BLaER1 (cell line): ENCODE measurements at regions not wholly inside any gene's neighbourhood (a gene's known extent, or its start where the extent isn't known, plus 50 kb on each side); places are given as distances from the start of the nearest gene placed in this dataset.

Experiments
- H3K27ac ChIP-seq: shearing (Covaris generic); formaldehyde crosslinking; 2 replicates; pipeline ENCODE4 v1.8.1; 2022
- H3K27me3 ChIP-seq: shearing (Covaris generic); formaldehyde crosslinking; 2 replicates; pipeline ENCODE4 v1.8.1; 2022
- H3K36me3 ChIP-seq: shearing (Covaris generic); formaldehyde crosslinking; 2 replicates; pipeline ENCODE4 v1.8.1; 2022
- H3K4me1 ChIP-seq: shearing (Covaris generic); formaldehyde crosslinking; 2 replicates; pipeline ENCODE4 v1.8.1; 2022
- H3K4me2 ChIP-seq: shearing (Covaris generic); formaldehyde crosslinking; 2 replicates; pipeline ENCODE4 v1.8.1; 2022
- H3K4me3 ChIP-seq: shearing (Covaris generic); formaldehyde crosslinking; 2 replicates; pipeline ENCODE4 v1.8.1; 2022
- H3K9ac ChIP-seq: shearing (Covaris generic); formaldehyde crosslinking; 2 replicates; pipeline ENCODE4 v1.8.1; 2022
- H3K9me3 ChIP-seq: shearing (Covaris generic); formaldehyde crosslinking; 2 replicates; pipeline ENCODE4 v1.8.1; 2022
- H4K20me1 ChIP-seq: shearing (Covaris generic); formaldehyde crosslinking; 2 replicates; pipeline ENCODE4 v1.8.1; 2022
- Cebpa-rat ChIP-seq: shearing (Covaris generic); IDR thresholded peaks from 2 replicates; pipeline ENCODE4 v1.8.1; 2022

DNA sequence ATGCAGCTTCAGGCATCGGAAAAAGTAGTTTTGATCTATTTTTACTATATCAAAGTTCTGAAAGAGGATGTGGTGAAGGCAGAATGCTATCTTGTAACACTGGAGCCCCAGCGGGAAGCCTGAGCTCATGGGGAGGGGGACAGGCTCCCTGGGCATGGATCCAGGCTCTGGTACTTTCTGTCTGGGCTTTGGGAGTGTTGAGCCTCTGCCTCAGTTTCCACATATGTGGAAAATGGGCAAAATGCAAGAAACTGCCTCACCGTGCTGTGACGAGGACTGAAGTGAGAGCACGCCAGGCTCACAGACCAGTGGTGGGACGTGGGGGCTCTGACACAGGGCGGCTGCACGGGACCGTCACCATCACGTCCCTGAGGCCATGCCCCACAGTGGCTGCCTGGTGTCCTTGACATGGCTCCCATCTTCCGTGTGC, 182.9 kb upstream of the SHH start:
- Histone ChIP-seq H3K4me3 (peak overlapping the region; percentile 42; the same call in 1 of the 2 replicates), H3K27ac (peak overlapping the region; percentile 53), H3K9me3 (no peaks in the 10 kb centered on the region), H4K20me1 (no peaks in the 10 kb centered on the region), H3K4me1 (peaks cover 83% of the 10 kb centered on the region), H3K9ac (no peak overlapping the region; the same call in 1 of the 2 replicates), H3K36me3 (no peaks in the 10 kb centered on the region), H3K4me2 (peak overlapping the region; percentile 95), H3K27me3 (no peaks in the 10 kb centered on the region)
- TF ChIP-seq Cebpa-rat, result no peak

DNA sequence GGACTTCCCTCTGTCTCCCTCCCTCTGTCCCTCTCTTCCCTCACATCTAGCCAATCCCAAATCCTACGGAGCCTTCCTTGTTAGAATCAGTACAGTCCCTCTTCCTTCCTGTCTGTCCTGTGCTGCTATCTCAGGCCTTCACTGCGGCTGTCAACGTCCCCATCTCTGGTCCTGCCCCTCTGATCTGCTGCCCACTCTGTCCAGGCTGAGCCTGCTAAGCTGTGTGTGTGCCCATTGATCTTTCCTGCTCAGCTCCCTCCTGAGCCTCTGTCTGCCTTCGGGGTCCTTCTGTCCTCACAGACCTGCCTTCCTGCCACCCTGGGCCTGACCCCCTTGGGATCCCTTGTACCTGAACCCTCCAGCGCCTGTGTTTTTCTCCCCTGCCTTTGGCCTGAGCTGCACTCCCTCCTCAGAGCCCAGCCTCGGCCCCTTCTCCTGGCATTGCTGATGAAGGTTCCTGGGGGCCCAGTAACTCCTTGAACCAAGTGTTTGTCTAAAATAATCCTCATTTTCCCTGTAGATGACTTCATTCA, 182.1 kb upstream of the SHH start:
- Histone ChIP-seq H3K27me3 (no peaks in the 10 kb centered on the region), H3K4me1 (peaks cover 79% of the 10 kb centered on the region), H3K4me3 (no peak overlapping the region), H3K27ac (peak overlapping the region; percentile 53), H3K9ac (no peak overlapping the region), H3K36me3 (no peaks in the 10 kb centered on the region), H4K20me1 (no peaks in the 10 kb centered on the region), H3K9me3 (no peaks in the 10 kb centered on the region), H3K4me2 (peak overlapping the region; percentile 95)
- no peak for TF ChIP-seq Cebpa-rat

DNA sequence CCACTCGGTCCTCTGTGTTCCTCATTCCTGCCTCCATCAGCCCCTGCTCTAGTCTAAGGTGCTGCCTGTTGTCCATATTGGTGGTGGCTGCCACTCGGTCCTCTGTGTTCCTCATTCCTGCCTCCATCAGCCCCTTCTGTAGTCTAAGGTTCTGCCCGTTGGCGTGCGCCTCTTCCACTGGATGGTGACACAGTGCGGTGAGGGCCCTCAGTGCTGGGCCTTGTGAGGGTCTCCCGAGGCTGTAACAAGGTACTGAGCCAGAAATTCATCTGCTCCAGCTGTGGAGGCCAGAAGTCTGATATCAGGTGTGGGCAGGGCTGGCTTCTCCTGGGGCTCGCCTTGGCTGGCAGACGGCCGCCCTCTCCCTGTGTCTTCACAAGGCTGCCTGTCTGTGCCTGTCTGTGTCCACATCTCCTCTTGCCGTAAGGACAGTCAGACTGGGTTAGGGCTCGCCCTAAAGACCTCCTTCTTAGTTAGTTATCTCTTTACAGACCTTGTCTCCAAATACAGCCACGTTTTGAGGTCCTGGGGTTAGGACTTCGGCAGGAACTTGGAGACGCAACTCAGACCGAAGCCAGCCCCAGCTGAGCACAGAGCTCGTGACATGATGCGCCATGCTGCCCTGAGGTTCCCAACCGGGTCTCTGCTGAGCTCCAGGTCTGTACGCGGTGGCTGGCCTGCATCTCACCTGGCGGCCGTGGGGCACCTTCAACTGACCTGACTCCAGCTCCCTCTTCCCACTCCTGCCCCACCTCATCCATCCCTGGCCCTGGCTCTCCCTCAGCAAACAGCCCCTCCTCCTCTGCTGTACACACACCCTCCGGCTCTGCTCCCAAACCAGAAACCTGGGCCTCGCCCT, 181.4 kb upstream of the SHH start:
- Histone ChIP-seq H3K4me3 (no peak overlapping the region), H3K4me2 (peak overlapping the region; percentile 95), H3K27ac (peak overlapping the region; percentile 53), H3K36me3 (no peaks in the 10 kb centered on the region), H3K9ac (no peak overlapping the region), H3K27me3 (no peaks in the 10 kb centered on the region), H3K4me1 (peaks cover 78% of the 10 kb centered on the region), H4K20me1 (no peaks in the 10 kb centered on the region), H3K9me3 (no peaks in the 10 kb centered on the region)
- TF ChIP-seq Cebpa-rat, result no peak

DNA sequence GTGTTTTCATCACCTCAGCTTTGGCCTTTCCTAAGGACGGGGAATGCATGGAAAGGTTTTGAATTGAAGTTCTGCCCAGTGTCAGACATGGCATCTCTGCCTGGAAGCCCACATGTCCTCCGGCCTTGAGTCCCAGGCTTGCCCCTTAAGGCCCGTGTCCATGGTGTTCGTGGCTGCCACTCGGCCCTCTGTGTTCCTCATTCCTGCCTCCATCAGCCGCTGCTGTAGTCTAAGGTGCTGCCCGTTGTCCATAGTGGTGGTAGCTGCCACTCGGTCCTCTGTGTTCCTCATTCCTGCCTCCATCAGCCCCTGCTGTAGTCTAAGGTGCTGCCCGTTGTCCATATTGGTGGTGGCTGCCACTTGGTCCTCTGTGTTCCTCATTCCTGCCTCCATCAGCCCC, 180.7 kb upstream of the SHH start:
- no peak for TF ChIP-seq Cebpa-rat

DNA sequence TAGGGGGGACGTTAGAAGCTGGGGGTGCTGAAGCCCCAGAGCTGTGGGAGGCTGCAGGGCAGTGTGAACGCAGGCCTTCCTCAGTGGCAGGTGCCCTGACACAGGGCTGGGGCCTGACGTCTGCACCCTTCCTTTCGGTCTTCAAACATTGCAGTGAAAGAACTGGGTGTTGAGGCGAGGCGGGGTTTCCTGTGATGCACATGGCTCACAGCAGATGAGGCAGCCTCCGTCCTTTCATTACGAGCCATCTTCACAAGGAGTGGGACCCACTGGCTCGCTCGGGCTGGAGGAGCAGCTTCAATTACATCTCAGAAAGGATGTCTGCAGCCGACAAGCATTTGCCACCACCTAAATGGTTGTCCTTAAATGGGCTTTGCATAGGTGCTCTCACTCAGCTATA, 180.3 kb upstream of the SHH start:
- H3K4me2 ChIP-seq, result peak overlapping the region; percentile 95
- H3K4me1 ChIP-seq, result peaks cover 78% of the 10 kb centered on the region
- TF ChIP-seq Cebpa-rat, result no peak
- no peak overlapping the region for H3K9ac ChIP-seq
- no peaks in the 10 kb centered on the region for H4K20me1 ChIP-seq
- no peaks in the 10 kb centered on the region for H3K36me3 ChIP-seq
- no peaks in the 10 kb centered on the region for H3K9me3 ChIP-seq
- no peak overlapping the region for H3K27ac ChIP-seq
- H3K4me3 ChIP-seq, result no peak overlapping the region
- H3K27me3 ChIP-seq, result no peaks in the 10 kb centered on the region

More for the DNA sequence above, 180.7 kb upstream of the SHH start:
- peak overlapping the region; percentile 95 for H3K4me2 ChIP-seq
- no peaks in the 10 kb centered on the region for H3K27me3 ChIP-seq
- H3K9ac ChIP-seq, result no peak overlapping the region
- H3K9me3 ChIP-seq, result no peaks in the 10 kb centered on the region
- H3K27ac ChIP-seq, result peak overlapping the region; percentile 53; the same call in 1 of the 2 replicates
- no peaks in the 10 kb centered on the region for H3K36me3 ChIP-seq
- H3K4me3 ChIP-seq, result no peak overlapping the region
- no peaks in the 10 kb centered on the region for H4K20me1 ChIP-seq
- peaks cover 78% of the 10 kb centered on the region for H3K4me1 ChIP-seq

DNA sequence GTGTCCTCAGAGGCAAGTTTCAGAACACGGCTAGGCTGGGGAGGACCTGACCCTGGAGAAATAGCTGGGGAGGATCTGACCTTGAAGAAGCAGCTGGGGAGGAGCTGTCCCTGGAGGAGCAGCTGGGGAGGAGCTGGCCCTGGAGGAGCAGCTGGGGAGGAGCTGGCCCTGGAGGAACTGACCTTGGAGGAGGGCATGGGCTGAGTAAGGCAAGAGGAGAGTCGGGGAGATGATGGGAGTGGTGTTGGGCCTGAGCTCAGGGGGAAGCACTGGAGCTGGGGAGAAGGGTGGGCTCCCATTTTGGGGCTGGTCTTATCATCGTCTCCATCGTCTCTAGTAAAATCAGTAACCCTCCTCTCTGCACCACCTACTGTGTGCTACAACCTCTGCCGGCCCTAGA, 179.8 kb upstream of the SHH start:
- H3K4me3 ChIP-seq, result no peak overlapping the region
- no peak for TF ChIP-seq Cebpa-rat

DNA sequence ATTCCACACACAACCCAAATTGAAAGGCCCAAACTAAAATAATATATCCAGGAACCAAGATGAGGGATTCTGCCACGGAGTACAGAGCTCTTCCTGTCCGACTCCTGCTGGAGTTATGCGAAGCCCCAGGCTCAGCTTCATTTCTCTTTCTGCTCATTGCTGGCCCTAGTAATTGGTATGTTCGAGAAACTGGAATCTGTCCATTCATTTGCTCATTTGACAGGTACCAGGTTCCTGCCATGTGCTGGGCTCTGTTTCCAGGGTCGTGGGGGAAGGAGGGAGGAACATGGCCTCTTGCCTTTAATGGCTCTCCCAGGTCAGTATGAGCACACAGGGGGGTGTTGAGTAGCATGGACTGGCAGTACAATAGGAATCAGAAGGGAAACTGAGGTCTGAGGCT, 179.2 kb upstream of the SHH start:
- no peaks in the 10 kb centered on the region for H3K27me3 ChIP-seq
- H3K9ac ChIP-seq, result no peak overlapping the region
- no peaks in the 10 kb centered on the region for H4K20me1 ChIP-seq
- peaks cover 73% of the 10 kb centered on the region for H3K4me1 ChIP-seq
- peaks cover 7% of the 10 kb centered on the region; the same call in 1 of the 2 replicates for H3K9me3 ChIP-seq
- H3K4me3 ChIP-seq, result no peak overlapping the region
- no peak overlapping the region for H3K4me2 ChIP-seq
- TF ChIP-seq Cebpa-rat, result no peak
- no peaks in the 10 kb centered on the region for H3K36me3 ChIP-seq
- no peak overlapping the region for H3K27ac ChIP-seq

More for the DNA sequence above, 179.8 kb upstream of the SHH start:
- peak overlapping the region; percentile 95 for H3K4me2 ChIP-seq
- H3K9ac ChIP-seq, result no peak overlapping the region
- 0 out of 2 replicates have a peak, but pooled peaks cover under 1% of the 10 kb centered on the region for H3K9me3 ChIP-seq
- H3K36me3 ChIP-seq, result no peaks in the 10 kb centered on the region
- no peaks in the 10 kb centered on the region for H4K20me1 ChIP-seq
- peaks cover 78% of the 10 kb centered on the region for H3K4me1 ChIP-seq
- no peak overlapping the region for H3K27ac ChIP-seq
- no peaks in the 10 kb centered on the region for H3K27me3 ChIP-seq

DNA sequence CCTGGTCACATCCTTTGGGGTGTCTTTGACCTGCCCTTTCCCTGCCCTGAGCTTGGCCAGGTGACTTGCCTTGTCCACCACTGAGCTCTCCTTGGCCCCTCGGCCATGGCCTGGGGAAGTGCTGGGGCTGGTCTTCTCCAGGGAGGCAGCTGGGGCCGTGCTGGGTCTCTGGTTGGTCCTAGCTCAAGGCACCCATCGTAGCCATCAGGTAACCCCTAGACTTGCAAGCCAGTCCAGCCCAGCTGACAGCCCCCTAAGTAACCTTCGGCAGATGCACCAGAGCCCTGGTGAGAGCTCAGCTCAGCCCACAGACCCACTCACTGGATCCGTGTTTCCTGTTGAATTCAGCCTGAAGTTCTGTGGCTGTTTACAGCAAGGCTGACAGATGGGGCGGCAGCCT, 176.2 kb upstream of the SHH start:
- Histone ChIP-seq H3K27me3 (no peaks in the 10 kb centered on the region), H3K27ac (peak overlapping the region; percentile 35; the same call in 1 of the 2 replicates), H3K4me3 (no peak overlapping the region), H3K9me3 (peaks cover 8% of the 10 kb centered on the region; the same call in 1 of the 2 replicates), H4K20me1 (no peaks in the 10 kb centered on the region), H3K9ac (peak overlapping the region; percentile 36; the same call in 1 of the 2 replicates), H3K36me3 (no peaks in the 10 kb centered on the region), H3K4me2 (peak overlapping the region; percentile 88), H3K4me1 (peaks cover 43% of the 10 kb centered on the region)
- TF ChIP-seq Cebpa-rat, result no peak

DNA sequence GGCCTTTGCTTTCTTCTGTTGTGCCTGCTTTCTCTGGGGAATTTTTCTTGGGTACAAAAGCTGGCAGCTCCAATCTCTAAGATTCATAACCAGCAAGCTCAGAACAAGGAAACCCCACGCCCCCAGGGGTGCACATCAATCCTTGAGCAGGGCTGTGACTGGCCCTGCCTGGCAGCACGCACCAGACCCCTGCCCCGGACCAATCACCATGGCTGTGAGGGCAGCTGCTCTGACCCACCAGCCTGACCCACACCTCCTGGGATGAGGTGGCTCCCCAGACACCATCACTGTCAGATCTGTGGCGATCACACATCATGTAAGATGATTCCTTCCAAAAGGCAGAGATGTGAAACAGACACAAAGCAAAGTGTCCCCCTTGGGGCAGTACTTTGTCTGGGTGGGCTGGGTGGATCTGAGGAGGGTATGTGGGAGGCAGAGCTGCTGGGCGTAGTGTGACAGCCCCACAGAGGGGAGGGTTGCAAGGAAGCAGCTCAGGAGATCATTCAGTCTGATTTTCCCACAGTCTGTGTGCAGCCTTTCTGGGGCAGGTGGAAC, 175.5 kb upstream of the SHH start:
- Histone ChIP-seq H3K27me3 (no peaks in the 10 kb centered on the region), H3K9ac (peak overlapping the region; percentile 36; the same call in 1 of the 2 replicates), H3K4me3 (no peak overlapping the region), H3K4me2 (peak overlapping the region; percentile 88), H3K4me1 (peaks cover 36% of the 10 kb centered on the region), H3K27ac (peak overlapping the region; percentile 35; the same call in 1 of the 2 replicates), H4K20me1 (no peaks in the 10 kb centered on the region), H3K36me3 (no peaks in the 10 kb centered on the region), H3K9me3 (peaks cover 8% of the 10 kb centered on the region; the same call in 1 of the 2 replicates)
- TF ChIP-seq Cebpa-rat, result no peak
